ENCODE measurements at regions not wholly inside any gene's neighbourhood (a gene's known extent, or its start where the extent isn't known, plus 50 kb on each side); places are given as distances from the start of the nearest gene placed in this dataset.
"Not testable (repeated sequence)": the region's sequence is repeated elsewhere in the genome, so short reads cannot be mapped to it uniquely, and the experiment has no call there.

DNA sequence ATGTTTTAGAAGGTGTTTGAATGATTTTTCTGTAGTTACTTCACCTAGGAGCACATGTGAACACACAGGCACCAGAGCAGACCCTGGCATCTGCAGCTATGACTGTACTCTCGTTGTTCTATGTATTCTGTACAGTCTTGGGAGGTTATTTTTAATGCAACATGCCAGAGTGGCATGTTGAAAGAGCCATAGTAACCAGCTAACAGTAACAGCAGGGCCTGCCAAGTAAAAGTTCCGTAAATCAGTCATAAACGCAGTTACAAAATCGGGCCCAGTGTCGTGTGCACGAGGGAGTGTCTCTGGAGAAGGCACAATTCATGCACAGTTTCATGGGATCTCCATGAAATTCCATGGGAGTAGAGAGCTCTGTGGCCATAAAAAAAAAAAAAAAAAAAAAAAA is 108.3 kb upstream of the CDK6 start:
- Histone ChIP-seq H3K4me1 (ENCODE audit: insufficient read depth, low read length, poor library complexity, severe bottlenecking) (no peaks in the 10 kb centered on the region), H3K9me3 (ENCODE audit: insufficient read depth, low read depth, low read length) (no peaks in the 10 kb centered on the region), H3K79me2 (ENCODE audit: insufficient read depth, low read length) (no peaks in the 10 kb centered on the region), H3K9me2 (replicated peaks; ENCODE audit: low read depth, low read length) (no peaks in the 10 kb centered on the region), H3K9ac (ENCODE audit: low read depth, low read length, poor library complexity, severe bottlenecking) (no peak overlapping the region), H3K4me3 (ENCODE audit: low read length, poor library complexity, severe bottlenecking) (no peak overlapping the region), H2AFZ (ENCODE audit: low read length) (no peak overlapping the region), H4K20me1 (ENCODE audit: insufficient read depth, low read length, poor library complexity, severe bottlenecking) (no peaks in the 10 kb centered on the region), H3K27me3 (ENCODE audit: insufficient read depth, low read length, poor library complexity, severe bottlenecking) (no peaks in the 10 kb centered on the region), H3K4me2 (ENCODE audit: low read depth, low read length, poor library complexity, severe bottlenecking) (no peak overlapping the region), H3K36me3 (ENCODE audit: insufficient read depth, low read length) (no peaks in the 10 kb centered on the region), H3F3A (ENCODE audit: low read depth) (no peaks in the 10 kb centered on the region)
- TF ChIP-seq EZH2phosphoT487 (IDR thresholded peaks at IDR 0.05; ENCODE audit: borderline replicate concordance), result no peak
- TF ChIP-seq, protein P1, sequence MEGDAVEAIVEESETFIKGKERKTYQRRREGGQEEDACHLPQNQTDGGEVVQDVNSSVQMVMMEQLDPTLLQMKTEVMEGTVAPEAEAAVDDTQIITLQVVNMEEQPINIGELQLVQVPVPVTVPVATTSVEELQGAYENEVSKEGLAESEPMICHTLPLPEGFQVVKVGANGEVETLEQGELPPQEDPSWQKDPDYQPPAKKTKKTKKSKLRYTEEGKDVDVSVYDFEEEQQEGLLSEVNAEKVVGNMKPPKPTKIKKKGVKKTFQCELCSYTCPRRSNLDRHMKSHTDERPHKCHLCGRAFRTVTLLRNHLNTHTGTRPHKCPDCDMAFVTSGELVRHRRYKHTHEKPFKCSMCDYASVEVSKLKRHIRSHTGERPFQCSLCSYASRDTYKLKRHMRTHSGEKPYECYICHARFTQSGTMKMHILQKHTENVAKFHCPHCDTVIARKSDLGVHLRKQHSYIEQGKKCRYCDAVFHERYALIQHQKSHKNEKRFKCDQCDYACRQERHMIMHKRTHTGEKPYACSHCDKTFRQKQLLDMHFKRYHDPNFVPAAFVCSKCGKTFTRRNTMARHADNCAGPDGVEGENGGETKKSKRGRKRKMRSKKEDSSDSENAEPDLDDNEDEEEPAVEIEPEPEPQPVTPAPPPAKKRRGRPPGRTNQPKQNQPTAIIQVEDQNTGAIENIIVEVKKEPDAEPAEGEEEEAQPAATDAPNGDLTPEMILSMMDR (conservative IDR thresholded peaks at IDR 0.05; ENCODE audit: low read length), result no peak

- not testable (repeated sequence) for H4K20me1 ChIP-seq (ENCODE audit: insufficient read depth, low read length, poor library complexity, severe bottlenecking); H3K79me2 ChIP-seq (ENCODE audit: insufficient read depth, low read length); H3F3A ChIP-seq (ENCODE audit: low read depth); H3K9ac ChIP-seq (ENCODE audit: low read depth, low read length, poor library complexity, severe bottlenecking); H3K9me2 ChIP-seq (replicated peaks; ENCODE audit: low read depth, low read length); H3K27me3 ChIP-seq (ENCODE audit: insufficient read depth, low read length, poor library complexity, severe bottlenecking); H3K4me3 ChIP-seq (ENCODE audit: low read length, poor library complexity, severe bottlenecking); H3K4me1 ChIP-seq (ENCODE audit: insufficient read depth, low read length, poor library complexity, severe bottlenecking); H3K9me3 ChIP-seq (ENCODE audit: insufficient read depth, low read depth, low read length); H3K36me3 ChIP-seq (ENCODE audit: insufficient read depth, low read length); H2AFZ ChIP-seq (ENCODE audit: low read length); H3K4me2 ChIP-seq (ENCODE audit: low read depth, low read length, poor library complexity, severe bottlenecking)
Observed at GRCh38 chr7:92942706-92943105, 106.3 kb upstream of the CDK6 start.

DNA sequence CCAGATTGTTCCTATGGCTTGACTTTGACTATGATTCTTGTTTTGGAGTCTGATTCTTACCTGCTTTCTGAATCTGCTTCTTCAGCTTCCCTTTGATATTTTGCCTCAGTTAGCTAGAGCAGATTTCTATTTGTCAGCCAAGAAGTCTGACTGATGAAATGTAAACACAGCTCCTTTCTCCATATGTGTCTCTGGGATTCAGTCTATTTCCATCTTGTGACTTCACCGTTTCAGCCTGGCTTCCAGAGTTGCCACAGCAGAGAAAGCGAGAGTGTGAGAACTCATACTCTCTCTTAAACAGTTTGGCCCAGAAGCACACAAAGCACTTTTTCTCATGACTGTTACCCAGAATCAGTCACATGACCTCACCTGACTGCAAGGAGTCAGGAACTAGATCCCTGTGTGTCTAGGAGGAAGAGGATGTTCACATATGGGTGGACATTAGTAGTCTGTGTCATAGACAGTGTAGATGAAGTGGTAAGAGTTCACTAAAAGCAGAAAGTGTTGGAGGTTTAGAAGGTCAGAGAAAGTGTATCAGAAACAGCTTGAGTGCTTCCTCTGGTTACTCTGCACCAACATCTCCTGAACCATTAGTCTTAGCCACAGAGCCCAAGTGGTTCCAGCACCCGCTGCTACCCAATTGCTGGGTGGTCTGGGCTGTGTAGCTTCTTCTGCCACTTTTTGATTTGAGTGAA is 103.4 kb upstream of the CDK6 start:
- no peaks in the 10 kb centered on the region for H3F3A ChIP-seq (ENCODE audit: low read depth)
- H3K79me2 ChIP-seq (ENCODE audit: insufficient read depth, low read length), result no peaks in the 10 kb centered on the region
- no peak overlapping the region for H3K9ac ChIP-seq (ENCODE audit: low read depth, low read length, poor library complexity, severe bottlenecking)
- TF ChIP-seq EZH2phosphoT487 (IDR thresholded peaks at IDR 0.05; ENCODE audit: borderline replicate concordance), result no peak
- TF ChIP-seq, protein P1 (conservative IDR thresholded peaks at IDR 0.05; ENCODE audit: low read length), result no peak
- no peaks in the 10 kb centered on the region for H3K36me3 ChIP-seq (ENCODE audit: insufficient read depth, low read length)
- no peaks in the 10 kb centered on the region for H4K20me1 ChIP-seq (ENCODE audit: insufficient read depth, low read length, poor library complexity, severe bottlenecking)
- no peak overlapping the region for H3K4me3 ChIP-seq (ENCODE audit: low read length, poor library complexity, severe bottlenecking)
- no peaks in the 10 kb centered on the region for H3K27me3 ChIP-seq (ENCODE audit: insufficient read depth, low read length, poor library complexity, severe bottlenecking)
- H3K9me2 ChIP-seq (replicated peaks; ENCODE audit: low read depth, low read length), result no peaks in the 10 kb centered on the region
- H3K4me1 ChIP-seq (ENCODE audit: insufficient read depth, low read length, poor library complexity, severe bottlenecking), result no peaks in the 10 kb centered on the region
- H2AFZ ChIP-seq (ENCODE audit: low read length), result no peak overlapping the region
- H3K4me2 ChIP-seq (ENCODE audit: low read depth, low read length, poor library complexity, severe bottlenecking), result no peak overlapping the region
- H3K9me3 ChIP-seq (ENCODE audit: insufficient read depth, low read depth, low read length), result no peaks in the 10 kb centered on the region

- H3K4me3 ChIP-seq (ENCODE audit: low read length, poor library complexity, severe bottlenecking), result no peak overlapping the region
- no peaks in the 10 kb centered on the region for H3K27me3 ChIP-seq (ENCODE audit: insufficient read depth, low read length, poor library complexity, severe bottlenecking)
- H4K20me1 ChIP-seq (ENCODE audit: insufficient read depth, low read length, poor library complexity, severe bottlenecking), result no peaks in the 10 kb centered on the region
- H3K9ac ChIP-seq (ENCODE audit: low read depth, low read length, poor library complexity, severe bottlenecking), result no peak overlapping the region
- H3K9me2 ChIP-seq (replicated peaks; ENCODE audit: low read depth, low read length), result no peaks in the 10 kb centered on the region
- no peaks in the 10 kb centered on the region for H3K36me3 ChIP-seq (ENCODE audit: insufficient read depth, low read length)
- no peak overlapping the region for H3K4me2 ChIP-seq (ENCODE audit: low read depth, low read length, poor library complexity, severe bottlenecking)
- H3K9me3 ChIP-seq (ENCODE audit: insufficient read depth, low read depth, low read length), result no peaks in the 10 kb centered on the region; the same call in 1 of the 2 replicates
- no peak overlapping the region for H2AFZ ChIP-seq (ENCODE audit: low read length)
- H3K79me2 ChIP-seq (ENCODE audit: insufficient read depth, low read length), result no peaks in the 10 kb centered on the region
- no peaks in the 10 kb centered on the region for H3K4me1 ChIP-seq (ENCODE audit: insufficient read depth, low read length, poor library complexity, severe bottlenecking)
- no peaks in the 10 kb centered on the region for H3F3A ChIP-seq (ENCODE audit: low read depth)
- TF ChIP-seq, protein P1 (conservative IDR thresholded peaks at IDR 0.05; ENCODE audit: low read length), result no peak
- TF ChIP-seq EZH2phosphoT487 (IDR thresholded peaks at IDR 0.05; ENCODE audit: borderline replicate concordance), result no peak
Observed at GRCh38 chr7:92934096-92934495, 97.7 kb upstream of the CDK6 start.

All from Loucy (cell line).